DOHH2 (cell line): ENCODE measurements at regions not wholly inside any gene's neighbourhood (a gene's known extent, or its start where the extent isn't known, plus 50 kb on each side); places are given as distances from the start of the nearest gene placed in this dataset.

Experiments used
- H3F3A ChIP-seq: fragments of 200-600 bp; sonication (generic), shearing (Covaris generic); 2 replicates; pipeline ENCODE4 v1.6.0; 2016; ENCODE audit warnings: antibody characterized with exemption, mild to moderate bottlenecking; ENCODE audit not compliant: control insufficient read depth, insufficient read depth
- H3K27ac ChIP-seq: fragments of 200-600 bp; sonication (generic); 2 replicates; pipeline ENCODE4 v1.5.1; 2014; ENCODE audit warnings: low read depth, mild to moderate bottlenecking, low read length, moderate library complexity
- H3K27me3 ChIP-seq: fragments of 200-600 bp; sonication (generic); 2 replicates; pipeline ENCODE4 v1.6.1; 2014; ENCODE audit warnings: mild to moderate bottlenecking, low read length, mixed read lengths; ENCODE audit not compliant: control insufficient read depth
- H3K36me3 ChIP-seq: fragments of 200-600 bp; sonication (generic); 2 replicates; pipeline ENCODE4 v1.6.1; 2014; ENCODE audit warnings: mild to moderate bottlenecking, low read length, moderate library complexity, mixed read lengths; ENCODE audit not compliant: control insufficient read depth
- H3K4me1 ChIP-seq: fragments of 200-600 bp; sonication (generic); 2 replicates; pipeline ENCODE4 v1.6.1; 2014; ENCODE audit warnings: mild to moderate bottlenecking, low read length, mixed read lengths; ENCODE audit not compliant: control insufficient read depth
- H3K4me2 ChIP-seq: fragments of 200-600 bp; sonication (generic); 2 replicates; pipeline ENCODE4 v1.6.0; 2014; ENCODE audit warnings: mild to moderate bottlenecking, low read length, moderate library complexity
- H3K4me3 ChIP-seq: fragments of 200-600 bp; sonication (generic); 2 replicates; pipeline ENCODE4 v1.5.1; 2014; ENCODE audit warnings: mild to moderate bottlenecking, low read length, mixed read lengths
- H3K79me2 ChIP-seq: fragments of 200-600 bp; sonication (generic); 2 replicates; pipeline ENCODE4 v1.6.1; 2014; ENCODE audit warnings: mild to moderate bottlenecking, low read length, mixed read lengths; ENCODE audit not compliant: control insufficient read depth
- H3K9me2 ChIP-seq: fragments of 200-600 bp; sonication (generic); replicated peaks from 2 replicates; pipeline ENCODE4 v1.6.1; 2014; ENCODE audit warnings: mild to moderate bottlenecking, low read length, mixed read lengths; ENCODE audit not compliant: control insufficient read depth
- H3K9me3 ChIP-seq: fragments of 200-600 bp; sonication (generic); 2 replicates; pipeline ENCODE4 v1.6.1; 2014; ENCODE audit warnings: antibody characterized with exemption, low read length, mixed read lengths; ENCODE audit not compliant: control insufficient read depth, insufficient read depth
- H4K20me1 ChIP-seq: fragments of 200-600 bp; sonication (generic); 2 replicates; pipeline ENCODE4 v1.6.0; 2014; ENCODE audit warnings: low read depth, mild to moderate bottlenecking, antibody characterized with exemption, low read length, moderate library complexity; ENCODE audit not compliant: control insufficient read depth, insufficient read depth
- CTCF ChIP-seq: fragments of 200-600 bp; sonication (generic); IDR thresholded peaks from one replicate; pipeline ENCODE4 v1.5.1; 2014; ENCODE audit warnings: antibody characterized with exemption, mild to moderate bottlenecking, low read depth, low read length; ENCODE audit not compliant: poor library complexity, severe bottlenecking
- EZH2phosphoT487 ChIP-seq: fragments of 200-600 bp; sonication (generic); IDR thresholded peaks from 2 replicates; pipeline ENCODE4 v1.6.1; 2017; ENCODE audit warnings: borderline replicate concordance, mild to moderate bottlenecking, antibody characterized with exemption, low read length, moderate library complexity, mixed read lengths

- Histone ChIP-seq H3K4me3 (no peak overlapping the region), H3K27me3 (no peaks in the 10 kb centered on the region), H3K79me2 (no peaks in the 10 kb centered on the region), H3K9me3 (peaks cover 19% of the 10 kb centered on the region; the same call in 1 of the 2 replicates), H4K20me1 (no peaks in the 10 kb centered on the region), H3K27ac (no peak overlapping the region), H3K4me2 (no peak overlapping the region), H3K4me1 (no peaks in the 10 kb centered on the region), H3K9me2 (no peaks in the 10 kb centered on the region), H3K36me3 (no peaks in the 10 kb centered on the region), H3F3A (no peaks in the 10 kb centered on the region)
- TF ChIP-seq CTCF (no peak), EZH2phosphoT487 (no peak)
Observed at GRCh38 chr2:239596792-239597191, 196.0 kb upstream of the HDAC4 start.

GRCh38 chr2:239596253-239596652 lies 195.4 kb upstream of the HDAC4 start:
- TF ChIP-seq EZH2phosphoT487 (no peak), CTCF (no peak)
- no peak overlapping the region for H3K27ac ChIP-seq
- H3F3A ChIP-seq = no peaks in the 10 kb centered on the region
- peaks cover 24% of the 10 kb centered on the region; the same call in 1 of the 2 replicates for H3K9me3 ChIP-seq
- no peaks in the 10 kb centered on the region for H3K4me1 ChIP-seq
- no peaks in the 10 kb centered on the region for H4K20me1 ChIP-seq
- H3K4me3 ChIP-seq = no peak overlapping the region
- no peak overlapping the region for H3K4me2 ChIP-seq
- H3K9me2 ChIP-seq = no peaks in the 10 kb centered on the region
- no peaks in the 10 kb centered on the region for H3K36me3 ChIP-seq
- H3K27me3 ChIP-seq = no peaks in the 10 kb centered on the region
- H3K79me2 ChIP-seq = no peaks in the 10 kb centered on the region

- Histone ChIP-seq H3K27me3 (no peaks in the 10 kb centered on the region), H4K20me1 (no peaks in the 10 kb centered on the region)
- TF ChIP-seq EZH2phosphoT487 (no peak), CTCF (no peak)
Observed at GRCh38 chr2:239595726-239596125, 194.9 kb upstream of the HDAC4 start.

More at GRCh38 chr2:239595726-239596125, 194.9 kb upstream of the HDAC4 start:
- Histone ChIP-seq H3K79me2 (no peaks in the 10 kb centered on the region), H3K36me3 (no peaks in the 10 kb centered on the region), H3F3A (no peaks in the 10 kb centered on the region), H3K4me2 (no peak overlapping the region), H3K4me1 (no peaks in the 10 kb centered on the region), H3K4me3 (no peak overlapping the region), H3K9me2 (no peaks in the 10 kb centered on the region), H3K27ac (no peak overlapping the region), H3K9me3 (peaks cover 26% of the 10 kb centered on the region; the same call in 1 of the 2 replicates)
